ENCODE measurements at regions not wholly inside any gene's neighbourhood (a gene's known extent, or its start where the extent isn't known, plus 50 kb on each side); places are given as distances from the start of the nearest gene placed in this dataset.

GRCh38 chr15:36315649-36316048, 263.8 kb upstream of the CDIN1 start:
- DNase-seq, result no peak

GRCh38 chr15:36323615-36324014, 255.8 kb upstream of the CDIN1 start:
- DNase-seq, result no peak

GRCh38 chr15:36325206-36325605, 254.2 kb upstream of the CDIN1 start:
- DNase-seq, result no peak

GRCh38 chr15:36329592-36329991, 249.8 kb upstream of the CDIN1 start:
- no peak for DNase-seq

GRCh38 chr15:36330598-36330997, 248.8 kb upstream of the CDIN1 start:
- no peak for DNase-seq

- no peak for DNase-seq
Measured at GRCh38 chr15:36331531-36332275, 247.7 kb upstream of the CDIN1 start.

GRCh38 chr15:36332301-36332700, 247.1 kb upstream of the CDIN1 start:
- no peak for DNase-seq

GRCh38 chr15:36332896-36333295, 246.5 kb upstream of the CDIN1 start:
- no peak for DNase-seq

- DNase-seq, result no peak
Measured at GRCh38 chr15:36334059-36334458, 245.4 kb upstream of the CDIN1 start.

GRCh38 chr15:36335224-36335623, 244.2 kb upstream of the CDIN1 start:
- DNase-seq, result no peak

- no peak for DNase-seq
Measured at GRCh38 chr15:36335659-36336058, 243.8 kb upstream of the CDIN1 start.

- DNase-seq, result no peak
Measured at GRCh38 chr15:36344887-36345286, 234.5 kb upstream of the CDIN1 start.

- DNase-seq, result no peak
Measured at GRCh38 chr15:36347272-36347858, 232.1 kb upstream of the CDIN1 start.

- DNase-seq, result no peak
Measured at GRCh38 chr15:36356466-36356865, 223.0 kb upstream of the CDIN1 start.

GRCh38 chr15:36356978-36357601, 222.3 kb upstream of the CDIN1 start:
- no peak for DNase-seq

- no peak for DNase-seq
Measured at GRCh38 chr15:36358094-36358493, 221.3 kb upstream of the CDIN1 start.

- DNase-seq, result no peak
Measured at GRCh38 chr15:36358523-36358922, 220.9 kb upstream of the CDIN1 start.

GRCh38 chr15:36359286-36359685, 220.1 kb upstream of the CDIN1 start:
- DNase-seq, result no peak

GRCh38 chr15:36361351-36361870, 218.0 kb upstream of the CDIN1 start:
- DNase-seq, result no peak

GRCh38 chr15:36362509-36362915, 216.9 kb upstream of the CDIN1 start:
- DNase-seq, result no peak

- no peak for DNase-seq
Measured at GRCh38 chr15:36363335-36363734, 216.1 kb upstream of the CDIN1 start.

- no peak for DNase-seq
Measured at GRCh38 chr15:36364377-36364776, 215.0 kb upstream of the CDIN1 start.

- no peak for DNase-seq
Measured at GRCh38 chr15:36365963-36366362, 213.5 kb upstream of the CDIN1 start.

- DNase-seq, result no peak
Measured at GRCh38 chr15:36370051-36370730, 209.2 kb upstream of the CDIN1 start.
